ENCODE measurements at regions not wholly inside any gene's neighbourhood (a gene's known extent, or its start where the extent isn't known, plus 50 kb on each side); places are given as distances from the start of the nearest gene placed in this dataset.

DNA sequence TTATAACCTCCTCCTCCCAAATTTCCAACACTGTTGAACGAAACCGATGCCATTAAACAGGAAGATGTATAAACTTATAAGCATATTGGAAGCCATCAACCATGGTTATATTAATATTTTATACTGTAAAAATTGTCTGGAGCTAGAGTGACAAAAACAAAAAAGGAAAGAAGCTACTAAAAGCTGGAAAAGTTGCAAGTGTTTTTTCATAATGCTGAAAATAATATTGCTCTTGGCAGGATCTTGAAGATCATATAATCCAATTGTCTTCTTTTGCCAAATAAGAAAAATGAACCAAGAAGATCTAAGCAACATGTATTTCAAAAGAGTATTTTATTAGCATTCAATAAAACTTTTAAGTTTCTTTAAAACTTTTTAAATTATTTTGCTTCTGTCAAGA, 268.9 kb upstream of the HSF2 start:
- TF ChIP-seq, protein P1, sequence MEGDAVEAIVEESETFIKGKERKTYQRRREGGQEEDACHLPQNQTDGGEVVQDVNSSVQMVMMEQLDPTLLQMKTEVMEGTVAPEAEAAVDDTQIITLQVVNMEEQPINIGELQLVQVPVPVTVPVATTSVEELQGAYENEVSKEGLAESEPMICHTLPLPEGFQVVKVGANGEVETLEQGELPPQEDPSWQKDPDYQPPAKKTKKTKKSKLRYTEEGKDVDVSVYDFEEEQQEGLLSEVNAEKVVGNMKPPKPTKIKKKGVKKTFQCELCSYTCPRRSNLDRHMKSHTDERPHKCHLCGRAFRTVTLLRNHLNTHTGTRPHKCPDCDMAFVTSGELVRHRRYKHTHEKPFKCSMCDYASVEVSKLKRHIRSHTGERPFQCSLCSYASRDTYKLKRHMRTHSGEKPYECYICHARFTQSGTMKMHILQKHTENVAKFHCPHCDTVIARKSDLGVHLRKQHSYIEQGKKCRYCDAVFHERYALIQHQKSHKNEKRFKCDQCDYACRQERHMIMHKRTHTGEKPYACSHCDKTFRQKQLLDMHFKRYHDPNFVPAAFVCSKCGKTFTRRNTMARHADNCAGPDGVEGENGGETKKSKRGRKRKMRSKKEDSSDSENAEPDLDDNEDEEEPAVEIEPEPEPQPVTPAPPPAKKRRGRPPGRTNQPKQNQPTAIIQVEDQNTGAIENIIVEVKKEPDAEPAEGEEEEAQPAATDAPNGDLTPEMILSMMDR (conservative IDR thresholded peaks at IDR 0.05; ENCODE audit: low read depth, low read length): no peak
- TF ChIP-seq EZH2 (IDR thresholded peaks at IDR 0.05; ENCODE audit: low read length, unreplicated experiment) (no peak), EZH2phosphoT487 (IDR thresholded peaks at IDR 0.05; ENCODE audit: borderline replicate concordance, low read length) (no peak)

Measured in PC-3 (cell line).